Medulla oblongata (tissue), 1 donor: ENCODE measurements at regions not wholly inside any gene's neighbourhood (a gene's known extent, or its start where the extent isn't known, plus 50 kb on each side); places are given as distances from the start of the nearest gene placed in this dataset.

Experiments used
- DNase-seq: peaks from one replicate; pipeline ENCODE4 v3.0.0-alpha.2; 2015; ENCODE audit errors: extremely low spot score

DNA sequence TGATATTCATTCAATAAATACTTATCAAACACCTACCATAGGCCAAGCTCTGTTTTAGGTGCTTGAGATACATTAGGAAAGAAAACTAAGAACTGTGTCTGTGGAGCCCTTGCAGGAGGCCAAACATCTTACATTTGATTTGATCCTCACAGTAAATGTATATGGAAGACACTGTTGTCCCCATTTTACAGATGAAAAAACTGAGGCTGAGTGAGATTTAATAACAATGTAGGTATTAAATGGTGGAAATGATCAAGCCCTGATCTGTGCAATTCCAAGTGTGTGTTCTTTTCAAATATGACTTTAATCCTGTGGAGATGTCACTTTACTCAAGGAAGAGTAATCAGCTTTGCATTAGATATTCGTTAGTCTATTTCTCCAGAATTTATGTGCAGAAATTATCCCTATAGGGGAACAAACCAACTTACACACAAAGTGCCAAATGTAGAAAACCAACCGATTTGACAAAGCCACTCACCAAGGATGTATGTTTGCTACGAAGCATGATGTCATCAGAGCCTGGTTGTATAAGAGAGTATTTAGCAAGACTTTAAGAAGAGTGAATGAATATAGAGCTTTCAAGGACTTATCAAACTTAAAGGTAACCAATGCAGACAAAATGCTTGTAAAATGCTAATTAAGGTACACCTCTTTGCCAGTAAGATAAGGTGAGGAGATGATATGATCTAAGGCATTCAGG is 153.9 kb upstream of the NFIB start:
- no peak for DNase-seq

DNA sequence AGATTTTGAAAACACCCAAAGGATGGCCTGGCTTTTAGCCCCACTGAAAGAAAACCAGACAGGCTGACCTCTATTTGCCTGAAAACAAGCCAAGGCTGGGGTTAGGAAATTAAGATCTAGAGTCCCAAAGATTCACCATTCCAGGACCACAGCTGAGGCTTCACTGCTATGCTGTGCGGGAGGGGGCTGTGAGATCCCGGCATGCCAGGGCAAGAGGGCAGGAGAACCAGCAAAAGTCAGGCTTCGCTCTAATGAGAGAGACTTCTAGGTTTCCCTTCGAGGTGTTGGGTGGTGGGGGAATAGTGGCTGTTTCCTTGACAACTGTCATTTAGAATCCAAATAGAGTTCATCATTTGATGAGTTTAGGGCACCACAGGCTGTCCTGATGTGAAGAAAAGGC is 152.9 kb upstream of the NFIB start:
- DNase-seq, result no peak

DNA sequence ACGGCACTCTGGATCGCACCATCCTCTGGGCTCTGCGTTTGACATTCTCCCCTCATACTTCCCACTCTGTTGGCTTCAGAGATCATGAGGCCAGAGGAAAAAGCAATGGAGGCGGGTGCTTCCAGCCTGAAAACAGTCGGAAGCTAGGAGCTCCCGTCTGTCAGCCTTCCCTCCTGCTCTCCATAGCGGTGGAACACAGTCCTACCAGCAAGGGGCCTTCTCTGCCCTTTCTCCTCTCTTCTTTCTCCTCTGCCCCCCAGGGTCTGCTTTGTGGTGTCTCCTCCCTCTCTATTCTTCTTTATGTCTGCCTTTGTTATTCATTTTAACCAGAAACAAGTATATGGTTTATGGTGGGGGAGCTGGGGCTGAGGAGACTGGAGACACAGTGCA is 152.5 kb upstream of the NFIB start:
- DNase-seq, result no peak

DNA sequence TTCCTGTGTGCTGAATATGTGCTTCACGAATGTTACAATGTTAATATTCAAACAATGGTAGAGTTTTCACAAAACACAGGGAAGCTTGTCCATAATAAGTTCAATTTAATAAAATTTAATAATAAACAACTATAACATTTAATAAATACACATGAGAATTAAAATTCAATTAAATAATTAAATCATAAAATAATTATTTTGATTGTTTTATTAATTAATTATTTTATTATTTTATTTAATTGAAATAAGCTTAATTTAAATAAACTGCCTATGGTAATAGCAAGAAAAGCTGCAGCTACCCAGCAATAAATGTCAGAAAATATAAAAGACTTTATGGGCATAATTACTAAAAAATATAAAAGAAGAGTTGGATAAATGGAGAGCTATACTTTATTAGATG is 149.0 kb upstream of the NFIB start:
- DNase-seq, result no peak

DNA sequence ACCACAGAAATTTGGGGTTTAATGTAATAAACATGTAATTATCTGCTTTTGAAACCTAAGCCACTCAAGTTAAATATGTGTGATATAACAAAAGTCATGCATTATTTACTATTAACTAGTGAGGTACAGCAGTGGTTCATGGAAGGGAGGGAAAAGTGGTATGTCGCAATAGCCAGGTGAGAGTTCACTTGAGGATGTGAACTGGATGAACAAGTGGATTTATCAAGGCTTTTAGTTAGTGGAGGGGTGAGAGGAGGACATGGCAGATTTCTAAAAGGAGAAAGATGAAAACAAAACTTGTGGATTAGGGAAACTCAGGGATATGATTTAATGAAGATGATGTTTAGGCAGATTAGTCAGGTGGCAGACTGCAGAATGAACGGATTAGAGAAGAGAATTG is 141.3 kb upstream of the NFIB start:
- no peak for DNase-seq

DNA sequence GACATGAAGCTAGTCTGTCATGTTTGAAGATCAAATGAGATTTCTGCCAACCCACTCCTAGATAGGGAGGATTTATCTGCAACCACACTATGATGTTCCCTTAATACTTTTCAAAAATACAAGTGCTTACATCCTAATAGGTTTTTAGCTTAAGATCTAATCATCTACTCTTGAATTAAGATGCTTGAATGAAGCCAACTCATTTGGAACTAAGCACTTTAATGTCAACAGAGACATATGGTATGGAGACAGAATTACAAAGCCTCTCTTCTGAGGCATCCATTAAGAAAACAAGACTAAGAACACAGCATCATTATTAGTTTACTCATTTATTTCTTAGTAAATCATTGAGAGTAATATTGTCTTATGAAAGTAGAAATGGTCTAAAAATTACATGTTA is 139.3 kb upstream of the NFIB start:
- no peak for DNase-seq

DNA sequence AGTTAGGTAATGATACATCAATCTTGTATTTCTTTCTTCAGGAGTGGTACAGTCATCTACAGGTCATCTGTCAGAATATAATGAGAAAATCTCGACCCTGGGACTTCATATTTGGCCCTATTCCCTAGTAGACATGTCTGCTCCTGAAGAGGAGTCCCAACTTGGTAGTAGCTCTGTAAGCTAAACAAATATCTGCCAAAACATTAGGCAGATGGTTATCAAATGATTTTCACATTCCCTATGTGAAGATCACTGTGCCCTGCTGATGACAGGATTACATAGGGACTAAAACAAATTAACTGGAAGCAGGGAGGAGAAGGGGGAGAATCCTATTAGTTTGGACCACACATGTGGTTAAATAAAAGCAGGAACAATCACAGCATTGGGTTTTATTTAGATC is 138.6 kb upstream of the NFIB start:
- DNase-seq, result no peak

DNA sequence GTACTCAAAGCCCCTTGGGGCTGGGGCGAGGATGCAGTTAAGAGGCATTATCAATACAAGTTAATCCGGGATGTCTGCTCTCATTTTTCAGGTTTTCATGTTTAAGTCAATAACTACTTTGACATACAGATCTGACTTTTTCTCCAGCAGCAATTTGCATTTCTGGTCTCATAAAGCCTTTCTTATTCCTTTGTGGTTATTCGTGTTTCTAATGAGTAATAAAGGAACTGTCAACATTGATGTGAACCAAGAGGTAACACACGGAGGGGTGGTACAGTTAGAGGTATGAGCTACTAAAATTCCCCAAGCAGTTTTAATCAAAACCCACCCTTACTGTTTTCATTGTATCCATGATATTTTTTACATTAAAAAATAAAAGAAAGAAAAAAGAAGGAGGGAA is 138.0 kb upstream of the NFIB start:
- no peak for DNase-seq

DNA sequence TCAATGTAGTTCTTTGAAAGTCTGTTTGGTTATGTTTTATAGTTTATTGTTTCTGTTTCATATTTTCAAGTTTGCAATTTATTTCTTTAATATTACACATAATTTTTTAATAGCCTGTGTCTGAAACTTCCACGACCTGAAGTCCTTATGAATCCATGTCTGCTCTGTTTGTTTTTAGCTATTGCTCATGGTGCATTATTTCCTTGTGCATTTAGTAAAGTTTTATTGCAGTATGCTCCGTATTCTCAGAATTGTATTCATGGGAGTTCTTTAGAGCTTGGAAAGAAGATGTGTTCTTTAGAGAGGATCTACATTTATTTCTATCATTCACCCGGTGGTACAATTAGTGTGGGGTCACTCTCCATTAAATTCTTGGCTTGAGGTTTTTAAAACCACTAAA is 133.2 kb upstream of the NFIB start:
- DNase-seq, result no peak

DNA sequence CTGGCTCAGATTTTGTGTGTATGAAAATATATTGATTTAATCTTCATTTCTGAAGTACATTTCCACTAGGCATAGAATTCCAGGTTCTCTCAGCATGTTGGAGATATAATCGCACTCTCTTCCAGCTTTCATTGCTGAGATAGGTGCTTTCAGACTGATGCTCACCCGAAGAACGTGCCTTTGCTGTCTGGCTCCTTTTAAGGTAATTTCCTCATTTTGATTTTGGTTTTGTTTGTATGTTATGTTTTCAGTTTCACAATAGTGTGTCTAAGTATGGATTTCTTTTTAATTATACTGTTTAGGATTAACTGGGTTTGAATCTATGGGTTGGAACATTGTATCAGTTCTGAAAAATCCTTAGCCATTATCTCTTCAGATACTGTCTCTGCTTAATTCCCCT is 132.0 kb upstream of the NFIB start:
- no peak for DNase-seq

DNA sequence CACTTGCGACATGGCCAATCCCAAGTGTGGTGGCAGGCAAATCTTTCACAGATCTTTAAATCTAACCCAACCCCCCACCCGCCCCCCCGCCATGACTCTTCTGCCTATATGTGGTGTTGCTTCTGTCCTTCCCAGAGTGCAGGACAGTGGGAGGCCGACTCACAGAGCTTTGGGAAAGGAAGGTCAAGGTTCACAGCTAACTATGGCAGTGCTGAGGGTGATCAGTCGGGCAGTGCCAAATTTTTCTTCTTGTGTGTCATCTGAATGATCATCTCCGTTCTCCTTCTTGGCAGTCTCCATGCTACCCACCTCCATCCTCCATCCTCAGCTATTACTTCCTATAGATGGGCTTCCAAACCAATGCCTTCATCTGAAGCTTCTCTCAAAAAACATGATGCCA is 129.0 kb upstream of the NFIB start:
- no peak for DNase-seq

DNA sequence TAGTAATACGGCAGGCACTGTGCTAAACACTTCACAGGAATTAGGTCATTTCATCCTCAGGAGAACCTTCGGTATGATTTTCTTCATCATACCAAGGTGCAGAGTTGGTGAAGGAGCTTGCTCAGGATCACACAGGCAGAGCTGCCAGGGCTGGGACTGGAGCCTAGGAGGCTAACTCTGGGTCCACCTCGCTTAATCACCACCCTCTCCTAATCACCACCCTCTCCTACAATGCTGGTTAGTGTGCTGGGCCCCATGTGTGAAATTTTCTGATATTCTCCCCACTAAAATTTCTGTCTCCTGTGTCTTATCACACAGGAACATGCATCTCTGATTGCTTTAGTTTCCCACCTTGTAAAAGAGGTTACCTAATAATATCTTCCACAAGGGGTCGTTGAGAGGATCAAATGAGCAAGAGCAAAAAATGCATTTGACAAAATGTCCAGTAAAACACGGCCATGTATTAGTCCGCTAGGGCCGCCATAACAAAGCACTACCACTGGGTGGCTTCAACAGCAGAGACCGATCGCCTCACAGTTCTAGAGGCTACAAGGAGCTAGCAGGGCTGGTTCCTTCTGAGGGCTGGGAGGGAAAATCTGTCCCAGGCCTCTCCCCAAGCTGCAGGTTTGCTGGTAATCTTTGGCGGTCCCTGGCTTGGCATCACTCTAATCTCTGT is 128.2 kb upstream of the NFIB start:
- no peak for DNase-seq

DNA sequence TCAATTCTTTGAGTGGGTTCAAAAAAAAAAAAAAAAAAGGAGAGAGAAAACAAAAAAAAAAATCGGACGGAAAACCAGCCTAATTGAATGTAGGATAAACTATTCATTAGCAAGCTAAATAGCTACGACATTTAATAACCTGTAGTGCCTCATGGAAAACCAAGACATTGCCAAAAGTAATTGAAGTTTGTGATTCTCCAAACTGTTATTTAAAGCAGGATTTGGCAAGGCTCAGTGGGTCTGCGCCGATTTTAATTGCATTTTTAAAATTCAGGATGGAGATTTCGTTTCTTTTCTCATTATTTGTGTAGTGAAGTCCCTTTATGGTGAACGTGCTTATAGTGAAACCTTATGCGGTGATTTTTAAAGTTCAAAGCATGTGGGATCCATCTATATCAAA is 127.2 kb upstream of the NFIB start:
- DNase-seq, result no peak

DNA sequence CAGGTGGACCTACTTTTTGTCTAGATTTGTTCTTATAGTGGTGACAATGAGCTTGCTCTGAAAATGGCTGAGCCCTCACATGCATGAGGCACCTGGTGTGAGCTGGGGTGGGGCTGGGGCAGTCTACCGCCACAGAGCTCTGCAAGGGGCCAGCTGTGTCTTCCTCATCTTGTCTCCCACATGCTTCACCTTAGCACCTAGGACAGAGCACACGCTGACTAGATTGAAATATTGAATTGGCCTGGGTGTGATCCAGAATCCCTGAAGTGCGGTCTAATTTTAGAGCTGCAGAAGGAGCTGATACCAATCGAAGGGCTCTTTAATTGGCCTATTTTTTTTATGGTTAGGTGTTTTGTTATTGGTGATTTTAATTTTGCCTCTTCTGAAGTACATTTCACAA is 126.1 kb upstream of the NFIB start:
- DNase-seq, result no peak

DNA sequence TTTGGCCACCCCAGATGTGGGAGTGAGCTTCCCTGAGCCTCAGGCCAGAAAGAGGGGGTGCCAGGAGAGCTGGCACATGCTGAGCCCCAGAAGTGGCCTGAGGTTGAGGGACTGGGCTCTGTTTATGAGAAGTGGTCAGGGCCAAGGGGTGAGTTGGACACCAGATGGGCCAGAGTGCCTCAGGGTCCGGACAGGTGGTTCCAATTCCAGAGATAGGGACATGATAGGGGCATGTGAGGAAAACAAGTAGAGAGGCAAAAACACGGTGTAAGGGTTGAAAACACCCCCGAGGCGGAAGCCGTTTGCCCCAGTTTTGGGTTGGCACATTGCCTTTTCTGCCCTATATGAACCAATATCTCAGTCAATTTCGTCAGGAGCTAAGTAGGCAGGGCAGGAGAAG is 125.6 kb upstream of the NFIB start:
- DNase-seq, result no peak

DNA sequence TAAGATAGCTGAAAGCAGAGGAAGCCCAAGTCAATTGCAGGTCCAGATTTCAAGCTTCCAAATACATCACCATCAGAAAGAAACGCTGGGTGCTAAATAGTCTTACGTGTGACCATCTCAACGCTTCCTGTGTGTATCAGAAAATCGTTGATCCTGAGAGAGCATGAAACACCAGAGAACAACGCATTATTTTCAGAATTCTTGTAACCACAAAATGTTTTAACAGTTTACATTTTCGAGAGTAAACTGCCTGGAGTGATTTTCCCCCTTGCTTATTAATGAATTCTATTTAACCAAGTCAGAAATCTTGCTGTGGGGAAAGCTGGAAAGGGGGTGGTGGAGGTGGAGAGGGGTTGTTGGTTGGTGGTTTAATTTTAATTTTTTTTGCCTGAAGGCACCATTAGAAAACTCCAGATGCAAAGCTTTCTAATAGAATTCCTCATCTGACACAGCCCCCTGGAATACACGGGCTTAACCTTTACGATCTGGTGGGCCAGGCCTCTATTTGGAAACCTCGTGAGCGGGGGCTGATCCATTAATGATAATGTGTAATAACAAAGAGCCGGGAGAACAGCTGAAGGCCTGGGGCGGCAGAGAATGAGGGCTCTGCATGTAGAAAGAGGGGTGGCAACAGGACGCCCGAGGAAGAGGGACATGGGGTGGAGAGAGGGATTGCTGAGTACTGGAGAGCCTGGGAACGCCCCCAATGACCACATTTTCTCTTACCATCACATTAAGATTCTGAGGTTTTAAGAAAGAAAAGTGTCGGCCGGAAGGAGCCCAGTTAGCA is 124.5 kb upstream of the NFIB start:
- DNase-seq, result no peak

DNA sequence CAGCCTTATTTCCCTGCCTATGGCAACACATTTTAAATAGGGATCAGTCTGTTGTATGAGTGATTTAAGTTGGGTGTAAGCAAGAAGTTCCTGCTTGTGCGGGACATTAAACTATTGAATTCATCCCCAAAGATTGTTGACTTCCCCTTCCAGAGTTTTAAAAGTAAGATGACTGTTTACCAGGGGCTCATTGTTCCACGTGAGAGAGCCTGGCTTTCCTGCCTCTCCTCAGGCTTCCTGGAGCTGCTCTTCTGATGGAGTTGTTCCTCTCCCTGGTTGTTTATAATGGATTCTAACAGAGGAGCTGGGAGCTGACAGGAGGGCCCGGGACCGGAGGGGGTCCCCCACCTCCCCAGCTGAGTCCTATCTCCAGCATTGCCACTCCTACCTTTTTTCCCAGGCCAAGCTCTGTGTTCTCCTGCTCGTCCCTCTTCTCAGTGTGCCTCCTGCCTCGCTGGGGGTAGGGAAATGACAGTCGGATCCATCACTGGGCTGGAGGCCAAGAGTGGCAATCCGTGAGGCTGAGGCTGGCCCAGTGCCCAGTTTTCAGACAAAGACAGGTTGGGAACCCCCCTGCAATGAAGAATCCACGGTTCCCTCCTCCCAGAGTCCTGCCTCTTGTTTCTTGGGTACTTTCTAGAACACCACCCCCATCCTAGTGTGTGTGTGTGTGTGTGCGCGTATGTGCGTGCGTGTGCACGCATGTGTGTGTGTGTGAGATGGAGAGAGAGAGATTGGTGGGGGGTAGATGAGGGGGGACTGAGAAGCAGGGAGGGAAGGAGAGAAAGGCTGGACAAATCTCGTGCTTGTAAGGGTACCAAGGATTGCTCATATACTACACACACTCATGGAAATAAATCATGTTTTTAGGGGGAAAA is 123.7 kb upstream of the NFIB start:
- peak; percentile 29 for DNase-seq

DNA sequence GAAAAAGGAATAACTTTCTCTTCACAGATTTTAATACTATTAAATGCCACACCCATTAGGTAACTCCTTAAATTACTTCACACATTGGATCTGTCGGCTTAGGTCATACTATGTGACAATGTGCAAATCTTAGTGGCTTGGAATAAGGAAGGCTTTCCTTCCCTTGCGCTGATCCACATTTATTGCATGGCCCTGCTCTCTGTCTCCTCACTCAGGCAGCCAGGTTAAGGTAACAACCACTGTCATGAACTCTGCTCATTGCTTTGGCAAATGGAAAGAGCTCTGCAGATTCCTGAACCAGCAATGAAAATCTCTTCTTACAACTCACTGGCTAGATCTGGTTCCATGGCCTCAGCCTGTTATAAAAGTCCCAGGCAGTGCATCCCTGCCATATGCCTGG is 121.9 kb upstream of the NFIB start:
- DNase-seq, result no peak

DNA sequence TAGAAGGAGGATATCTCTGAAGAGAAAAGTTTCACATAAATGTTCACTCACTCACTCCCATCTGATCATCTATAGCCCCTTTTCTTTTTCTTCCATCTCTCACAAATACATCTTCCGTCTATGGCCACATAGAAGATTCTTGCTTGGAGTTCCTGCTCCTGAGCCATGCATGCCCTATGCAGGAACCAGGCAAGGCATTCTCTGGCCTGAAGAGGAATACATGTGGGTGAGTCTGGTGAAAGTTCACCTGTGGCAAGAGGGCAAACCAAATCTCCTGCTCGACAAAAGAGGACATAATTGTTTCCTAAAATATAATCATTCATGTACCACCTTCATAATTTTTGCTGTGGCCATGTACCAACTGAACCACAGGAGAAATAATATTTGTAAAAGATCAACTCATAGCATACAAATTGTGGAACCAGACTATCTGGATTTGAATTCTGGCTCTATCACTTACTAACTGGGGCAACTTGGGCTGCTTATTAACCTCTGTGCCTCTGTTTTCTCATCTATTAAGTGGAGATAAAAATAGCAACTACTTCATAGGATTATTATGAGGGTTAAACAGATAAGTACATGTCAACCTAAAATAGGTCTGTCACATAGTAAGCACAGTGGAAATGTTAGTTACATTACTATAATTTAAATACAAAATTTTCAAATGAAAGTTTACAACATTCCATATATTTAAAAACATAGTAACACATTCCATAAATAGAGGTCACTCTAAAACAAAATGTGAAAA is 121.2 kb upstream of the NFIB start:
- no peak for DNase-seq

DNA sequence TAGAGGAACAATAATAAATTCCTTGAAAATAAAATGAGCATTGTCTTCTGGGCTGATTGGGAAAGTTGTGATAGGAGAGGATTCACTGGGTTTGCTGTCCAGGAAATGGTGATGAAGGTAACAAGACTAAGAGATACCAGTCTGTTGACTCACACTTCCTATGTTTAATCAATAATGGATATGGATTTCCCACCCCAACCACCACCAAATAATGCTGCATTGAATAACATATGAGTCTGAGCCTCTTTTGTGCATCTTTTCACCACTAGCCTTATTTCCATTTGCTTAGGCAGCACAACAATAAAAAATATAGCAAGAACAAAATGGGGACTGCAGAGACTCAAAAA is 120.2 kb upstream of the NFIB start:
- DNase-seq, result no peak

DNA sequence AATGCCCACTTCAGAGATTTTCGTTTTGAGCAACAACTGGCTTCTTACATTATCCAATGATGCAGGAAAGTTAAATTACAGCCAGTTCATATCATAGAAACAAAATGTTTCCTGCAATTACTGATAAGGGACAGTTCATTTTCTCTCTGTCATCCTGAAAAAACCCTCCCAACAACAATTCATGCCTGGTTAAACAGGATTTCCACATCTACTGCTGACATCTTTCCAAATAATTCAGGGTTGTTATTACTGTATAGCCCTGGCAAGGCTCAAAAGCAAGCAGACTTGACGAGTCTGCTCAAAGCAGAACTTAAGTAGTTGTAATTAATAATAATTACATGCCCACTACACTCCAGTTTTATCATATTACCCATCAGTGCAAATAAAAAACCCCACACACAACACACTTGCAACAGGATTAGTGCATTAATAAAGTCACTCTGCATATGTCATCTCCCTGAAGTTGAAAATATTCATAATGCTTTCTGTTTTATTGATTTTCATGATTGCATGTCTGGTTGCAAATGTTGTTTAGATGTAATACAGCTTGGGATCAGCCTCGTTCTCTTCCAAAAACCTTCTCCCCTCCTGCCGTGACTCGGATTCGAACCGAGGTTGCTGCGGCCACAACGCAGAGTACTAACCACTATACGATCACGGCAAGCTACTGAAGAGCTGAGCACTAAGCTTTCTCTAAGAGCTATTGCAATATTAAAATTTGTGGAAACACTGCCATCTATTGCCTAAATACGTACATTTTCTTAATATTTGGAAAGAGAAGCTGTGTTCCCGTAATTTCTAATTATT is 119.6 kb upstream of the NFIB start:
- DNase-seq, result peak; percentile 85
